ENCODE measurements at regions not wholly inside any gene's neighbourhood (a gene's known extent, or its start where the extent isn't known, plus 50 kb on each side); places are given as distances from the start of the nearest gene placed in this dataset.

GRCh38 chr5:167665841-167666375 is 625.5 kb upstream of the WWC1 start:
- DNase-seq (ENCODE audit: low read depth in 1 of 2, low spot score in 1 of 2): no peak

GRCh38 chr5:167671176-167671575 is 620.3 kb upstream of the WWC1 start:
- DNase-seq (ENCODE audit: low read depth in 1 of 2, low spot score in 1 of 2): no peak

- no peak for DNase-seq (ENCODE audit: low read depth in 1 of 2, low spot score in 1 of 2)
Observed at GRCh38 chr5:167673942-167674341, 617.5 kb upstream of the WWC1 start.

- DNase-seq (ENCODE audit: low read depth in 1 of 2, low spot score in 1 of 2): no peak
Observed at GRCh38 chr5:167678481-167678880, 613.0 kb upstream of the WWC1 start.

GRCh38 chr5:167684251-167684650 is 607.2 kb upstream of the WWC1 start:
- DNase-seq (ENCODE audit: low read depth in 1 of 2, low spot score in 1 of 2): no peak

GRCh38 chr5:167688341-167689130 is 602.9 kb upstream of the WWC1 start:
- no peak for DNase-seq (ENCODE audit: low read depth in 1 of 2, low spot score in 1 of 2)

GRCh38 chr5:167694325-167695147 is 596.9 kb upstream of the WWC1 start:
- DNase-seq (ENCODE audit: low read depth in 1 of 2, low spot score in 1 of 2): no peak

GRCh38 chr5:167696558-167697314 is 594.7 kb upstream of the WWC1 start:
- no peak for DNase-seq (ENCODE audit: low read depth in 1 of 2, low spot score in 1 of 2)

- DNase-seq (ENCODE audit: low read depth in 1 of 2, low spot score in 1 of 2): no peak
Observed at GRCh38 chr5:167699432-167699831, 592.0 kb upstream of the WWC1 start.

GRCh38 chr5:167701051-167701450 is 590.4 kb upstream of the WWC1 start:
- no peak for DNase-seq (ENCODE audit: low read depth in 1 of 2, low spot score in 1 of 2)

GRCh38 chr5:167702014-167702413 is 589.4 kb upstream of the WWC1 start:
- no peak for DNase-seq (ENCODE audit: low read depth in 1 of 2, low spot score in 1 of 2)

GRCh38 chr5:167708449-167708848 is 583.0 kb upstream of the WWC1 start:
- no peak for DNase-seq (ENCODE audit: low read depth in 1 of 2, low spot score in 1 of 2)

- DNase-seq (ENCODE audit: low read depth in 1 of 2, low spot score in 1 of 2): no peak
Observed at GRCh38 chr5:167709625-167710024, 581.8 kb upstream of the WWC1 start.

GRCh38 chr5:167710444-167711073 is 580.9 kb upstream of the WWC1 start:
- no peak for DNase-seq (ENCODE audit: low read depth in 1 of 2, low spot score in 1 of 2)

GRCh38 chr5:167712986-167713585 is 578.4 kb upstream of the WWC1 start:
- DNase-seq (ENCODE audit: low read depth in 1 of 2, low spot score in 1 of 2): no peak

GRCh38 chr5:167713896-167714295 is 577.5 kb upstream of the WWC1 start:
- no peak for DNase-seq (ENCODE audit: low read depth in 1 of 2, low spot score in 1 of 2)

GRCh38 chr5:167716126-167716775 is 575.2 kb upstream of the WWC1 start:
- DNase-seq (ENCODE audit: low read depth in 1 of 2, low spot score in 1 of 2): no peak

- no peak for DNase-seq (ENCODE audit: low read depth in 1 of 2, low spot score in 1 of 2)
Observed at GRCh38 chr5:167720259-167720658, 571.2 kb upstream of the WWC1 start.

GRCh38 chr5:167720676-167721260 is 570.7 kb upstream of the WWC1 start:
- no peak for DNase-seq (ENCODE audit: low read depth in 1 of 2, low spot score in 1 of 2)
